ENCODE measurements at regions not wholly inside any gene's neighbourhood (a gene's known extent, or its start where the extent isn't known, plus 50 kb on each side); places are given as distances from the start of the nearest gene placed in this dataset.
"Not testable (repeated sequence)": the region's sequence is repeated elsewhere in the genome, so short reads cannot be mapped to it uniquely, and the experiment has no call there.

DNA sequence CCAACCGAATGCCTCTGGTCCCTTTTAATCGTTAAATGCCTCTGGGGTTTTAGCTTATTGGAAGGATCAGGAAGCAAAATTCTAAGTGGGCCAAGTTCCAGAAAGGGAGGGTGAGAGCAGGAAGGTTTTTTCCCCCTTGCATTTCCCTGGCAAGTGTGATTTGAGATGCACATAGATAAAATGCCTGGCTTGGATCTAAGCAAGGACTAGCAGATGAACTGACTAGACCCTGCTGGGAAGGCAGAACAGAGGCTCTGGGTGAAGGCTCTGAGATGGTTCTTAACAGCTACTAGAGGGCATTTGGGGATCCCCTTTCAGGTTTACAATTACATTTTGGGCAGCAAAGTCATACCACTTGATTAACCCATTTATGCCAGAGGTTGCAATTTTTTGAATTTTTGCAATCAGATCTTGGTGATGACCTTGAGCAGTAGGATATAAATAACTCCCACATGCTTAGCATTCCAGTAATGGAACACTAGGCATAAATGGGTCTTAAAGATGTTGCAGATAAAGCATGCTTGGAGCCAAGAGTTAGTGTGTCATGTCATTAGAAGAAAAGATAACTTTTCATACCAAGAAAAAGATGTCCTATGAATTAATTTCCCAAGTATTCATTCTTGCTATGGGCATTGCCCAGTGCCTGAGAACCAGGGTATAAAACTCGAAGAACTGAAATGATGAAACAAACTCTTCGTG, 205.9 kb downstream of the SEC23IP start:
- Histone ChIP-seq H3K36me3 (ENCODE audit: insufficient read depth, insufficient read length, low read length) (no peaks in the 10 kb centered on the region), H3K9me3 (ENCODE audit: insufficient read depth, low read length) (peaks cover 8% of the 10 kb centered on the region; the same call in 1 of the 2 replicates), H3K4me1 (ENCODE audit: insufficient read depth, insufficient read length) (no peaks in the 10 kb centered on the region), H3K27me3 (ENCODE audit: insufficient read depth, insufficient read length) (no peaks in the 10 kb centered on the region), H3K4me3 (ENCODE audit: insufficient read length, low read depth) (no peak overlapping the region), H3K9ac (ENCODE audit: insufficient read length, low read depth) (no peak overlapping the region)
- no peak for DNase-seq (ENCODE audit: low read depth, low spot score)
- no peak for TF ChIP-seq SUZ12 (IDR thresholded peaks at IDR 0.05; ENCODE audit: extremely low read depth, insufficient read depth, insufficient read length)
- no peak for TF ChIP-seq YY1 (IDR thresholded peaks at IDR 0.05; ENCODE audit: insufficient read depth, insufficient read length)
- TF ChIP-seq ZNF274 (IDR thresholded peaks at IDR 0.05; ENCODE audit: low read depth, low read length), result no peak

DNA sequence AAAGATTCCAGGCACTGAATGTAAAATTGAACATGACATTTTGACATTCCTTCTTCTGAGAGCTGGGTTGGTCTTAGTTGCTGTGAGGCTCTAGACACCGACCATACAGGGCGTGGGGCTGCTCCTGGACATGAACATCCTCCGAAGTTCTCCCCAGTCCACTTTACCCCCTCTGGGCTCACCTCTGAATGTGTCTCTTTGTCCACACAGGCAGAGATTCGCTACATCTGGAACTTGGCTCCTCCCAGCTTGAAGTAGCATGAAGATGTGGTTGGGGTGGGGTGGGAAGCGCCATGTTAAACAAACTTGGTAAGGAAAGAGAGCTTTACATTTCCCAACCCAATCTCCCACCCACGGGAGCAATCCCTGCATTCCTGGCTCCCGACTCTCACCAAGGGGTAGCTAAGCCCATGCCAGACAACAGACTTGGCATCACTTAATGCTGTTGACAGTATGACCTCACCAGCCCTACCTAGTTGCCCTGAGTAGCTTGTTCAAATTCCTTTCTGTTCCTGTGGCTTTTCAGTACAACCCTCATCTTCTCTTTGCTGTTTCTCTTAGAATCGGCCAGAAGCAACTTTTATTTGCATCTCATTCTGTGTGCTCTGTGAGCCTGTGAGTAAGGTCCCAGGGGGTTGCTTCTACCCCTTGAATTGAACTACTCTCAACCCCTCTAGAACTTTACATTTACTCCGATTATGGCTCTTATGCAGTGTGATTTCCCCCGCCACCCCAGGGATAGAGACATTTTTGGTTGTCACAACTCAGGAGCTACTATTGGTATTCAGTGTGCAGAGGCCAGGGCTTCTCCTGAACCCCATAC, 211.4 kb downstream of the SEC23IP start:
- no peak for DNase-seq (ENCODE audit: low read depth, low spot score)
- H3K36me3 ChIP-seq (ENCODE audit: insufficient read depth, insufficient read length, low read length), result no peaks in the 10 kb centered on the region
- H3K4me3 ChIP-seq (ENCODE audit: insufficient read length, low read depth), result no peak overlapping the region
- H3K9ac ChIP-seq (ENCODE audit: insufficient read length, low read depth), result no peak overlapping the region
- TF ChIP-seq YY1 (IDR thresholded peaks at IDR 0.05; ENCODE audit: insufficient read depth, insufficient read length), result no peak
- no peaks in the 10 kb centered on the region for H3K9me3 ChIP-seq (ENCODE audit: insufficient read depth, low read length)
- H3K27me3 ChIP-seq (ENCODE audit: insufficient read depth, insufficient read length), result no peaks in the 10 kb centered on the region
- H3K4me1 ChIP-seq (ENCODE audit: insufficient read depth, insufficient read length), result peaks cover 2% of the 10 kb centered on the region

DNA sequence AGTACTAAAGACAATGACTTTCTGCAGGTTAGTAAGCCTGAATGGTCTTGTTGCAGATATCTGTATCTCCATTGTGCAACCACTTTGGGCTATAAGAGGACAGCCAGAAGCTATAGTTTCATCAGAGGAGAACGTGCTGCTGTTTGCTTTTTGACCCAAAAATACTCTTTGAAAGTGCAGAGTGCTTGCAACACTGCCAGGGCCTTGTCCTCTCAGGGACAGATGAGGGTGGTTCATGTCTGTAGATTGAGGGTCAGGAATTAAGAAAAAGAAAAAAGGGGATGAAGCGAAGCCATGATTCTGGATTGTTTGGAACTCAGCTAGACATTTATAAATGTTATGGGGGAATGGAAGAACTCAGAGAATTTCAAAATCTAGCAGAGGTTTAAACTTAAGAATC, 212.5 kb downstream of the SEC23IP start:
- H3K9ac ChIP-seq (ENCODE audit: insufficient read length, low read depth), result no peak overlapping the region
- no peak overlapping the region for H3K4me3 ChIP-seq (ENCODE audit: insufficient read length, low read depth)
- H3K27me3 ChIP-seq (ENCODE audit: insufficient read depth, insufficient read length), result no peaks in the 10 kb centered on the region
- no peak for DNase-seq (ENCODE audit: low read depth, low spot score)
- H3K9me3 ChIP-seq (ENCODE audit: insufficient read depth, low read length), result no peaks in the 10 kb centered on the region
- H3K36me3 ChIP-seq (ENCODE audit: insufficient read depth, insufficient read length, low read length), result no peaks in the 10 kb centered on the region
- TF ChIP-seq SUZ12 (IDR thresholded peaks at IDR 0.05; ENCODE audit: extremely low read depth, insufficient read depth, insufficient read length) (no peak), ZNF274 (IDR thresholded peaks at IDR 0.05; ENCODE audit: low read depth, low read length) (no peak), YY1 (IDR thresholded peaks at IDR 0.05; ENCODE audit: insufficient read depth, insufficient read length) (no peak)
- H3K4me1 ChIP-seq (ENCODE audit: insufficient read depth, insufficient read length), result peaks cover 2% of the 10 kb centered on the region

DNA sequence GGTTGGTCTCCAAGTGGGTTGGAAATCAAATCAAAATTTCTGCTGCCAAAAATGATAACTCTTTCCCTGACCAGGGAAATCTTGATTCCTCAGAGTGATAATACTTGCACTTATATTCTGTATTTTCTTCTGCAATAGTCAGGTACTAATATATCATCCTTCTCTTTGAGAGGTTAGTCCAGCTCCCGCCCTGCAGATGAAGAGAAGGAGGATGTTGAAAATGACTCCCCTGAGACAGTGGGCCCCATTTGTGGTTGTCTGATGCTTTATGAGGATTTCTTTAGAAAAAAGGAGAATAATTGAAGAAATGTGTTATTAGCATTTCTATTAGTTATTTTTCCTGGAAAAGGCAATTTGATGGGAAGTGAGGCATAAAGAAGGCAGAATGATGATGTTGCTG, 213.0 kb downstream of the SEC23IP start:
- Histone ChIP-seq H3K4me1 (ENCODE audit: insufficient read depth, insufficient read length) (peaks cover 2% of the 10 kb centered on the region), H3K36me3 (ENCODE audit: insufficient read depth, insufficient read length, low read length) (no peaks in the 10 kb centered on the region), H3K27me3 (ENCODE audit: insufficient read depth, insufficient read length) (no peaks in the 10 kb centered on the region), H3K9ac (ENCODE audit: insufficient read length, low read depth) (no peak overlapping the region), H3K4me3 (ENCODE audit: insufficient read length, low read depth) (no peak overlapping the region), H3K9me3 (ENCODE audit: insufficient read depth, low read length) (no peaks in the 10 kb centered on the region)
- TF ChIP-seq ZNF274 (IDR thresholded peaks at IDR 0.05; ENCODE audit: low read depth, low read length) (no peak), YY1 (IDR thresholded peaks at IDR 0.05; ENCODE audit: insufficient read depth, insufficient read length) (no peak), SUZ12 (IDR thresholded peaks at IDR 0.05; ENCODE audit: extremely low read depth, insufficient read depth, insufficient read length) (no peak)
- no peak for DNase-seq (ENCODE audit: low read depth, low spot score)

DNA sequence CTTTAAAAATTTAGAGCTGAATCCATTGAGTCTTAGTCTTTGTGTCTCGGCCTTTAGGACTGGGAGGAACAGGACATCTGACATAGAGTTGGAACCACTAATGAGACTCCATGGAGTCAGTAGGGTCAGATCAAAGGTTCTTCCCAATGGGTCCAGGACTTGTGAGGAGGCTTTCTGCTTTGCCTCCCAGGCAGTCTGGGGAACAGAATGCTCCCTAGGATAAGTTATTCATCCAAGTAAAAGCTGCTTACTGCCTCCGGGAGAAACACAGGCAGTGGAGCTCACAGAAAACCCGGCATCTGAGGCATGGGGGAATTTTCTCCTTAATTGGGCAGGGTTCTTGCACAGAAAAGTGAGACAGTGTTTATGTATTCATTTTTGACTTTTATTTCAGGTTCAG, 216.4 kb downstream of the SEC23IP start:
- Histone ChIP-seq H3K9ac (ENCODE audit: insufficient read length, low read depth) (no peak overlapping the region), H3K4me1 (ENCODE audit: insufficient read depth, insufficient read length) (peaks cover 2% of the 10 kb centered on the region), H3K4me3 (ENCODE audit: insufficient read length, low read depth) (no peak overlapping the region), H3K9me3 (ENCODE audit: insufficient read depth, low read length) (no peaks in the 10 kb centered on the region), H3K27me3 (ENCODE audit: insufficient read depth, insufficient read length) (no peaks in the 10 kb centered on the region), H3K36me3 (ENCODE audit: insufficient read depth, insufficient read length, low read length) (no peaks in the 10 kb centered on the region)
- no peak for DNase-seq (ENCODE audit: low read depth, low spot score)
- TF ChIP-seq YY1 (IDR thresholded peaks at IDR 0.05; ENCODE audit: insufficient read depth, insufficient read length), result no peak
- TF ChIP-seq ZNF274 (IDR thresholded peaks at IDR 0.05; ENCODE audit: low read depth, low read length), result no peak
- no peak for TF ChIP-seq SUZ12 (IDR thresholded peaks at IDR 0.05; ENCODE audit: extremely low read depth, insufficient read depth, insufficient read length)

DNA sequence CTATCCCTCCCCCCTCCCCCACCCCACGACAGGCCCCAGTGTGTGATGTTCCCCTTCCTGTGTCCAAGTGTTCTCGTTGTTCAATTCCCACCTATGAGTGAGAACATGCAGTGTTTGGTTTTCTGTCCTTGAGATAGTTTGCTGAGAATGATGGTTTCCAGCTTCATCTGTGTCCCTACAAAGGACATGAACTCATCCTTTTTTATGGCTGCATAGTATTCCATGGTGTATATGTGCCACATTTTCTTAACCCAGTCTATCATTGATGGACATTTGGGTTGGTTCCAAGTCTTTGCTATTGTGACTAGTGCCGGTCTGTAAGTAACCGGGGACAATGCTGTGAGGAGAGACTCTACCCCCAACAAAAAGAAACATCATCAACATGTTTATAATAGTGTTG, 217.2 kb downstream of the SEC23IP start:
- not testable (repeated sequence) for H3K4me3 ChIP-seq (ENCODE audit: insufficient read length, low read depth); H3K9me3 ChIP-seq (ENCODE audit: insufficient read depth, low read length); H3K36me3 ChIP-seq (ENCODE audit: insufficient read depth, insufficient read length, low read length); H3K9ac ChIP-seq (ENCODE audit: insufficient read length, low read depth); H3K27me3 ChIP-seq (ENCODE audit: insufficient read depth, insufficient read length); H3K4me1 ChIP-seq (ENCODE audit: insufficient read depth, insufficient read length); DNase-seq (ENCODE audit: low read depth, low spot score)

DNA sequence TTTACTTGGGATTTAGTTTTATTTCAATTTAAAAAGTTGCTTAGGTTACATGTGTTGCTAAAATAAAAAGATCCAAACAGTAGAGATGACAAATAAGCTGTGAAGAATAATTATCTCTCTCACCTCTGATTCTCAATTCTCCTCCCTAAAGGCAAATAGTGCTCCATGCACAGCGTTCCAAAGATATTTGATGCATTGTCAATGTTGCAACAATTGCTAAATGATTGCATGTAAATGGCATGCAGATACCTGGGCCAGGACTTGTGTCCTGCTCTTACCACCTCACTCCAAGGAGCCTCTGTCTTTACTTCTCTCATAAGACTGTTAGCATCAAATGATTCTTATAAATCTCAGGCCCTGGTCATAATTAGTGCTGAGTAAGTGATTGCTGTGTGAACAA, 217.7 kb downstream of the SEC23IP start:
- no peak for TF ChIP-seq YY1 (IDR thresholded peaks at IDR 0.05; ENCODE audit: insufficient read depth, insufficient read length)
- Histone ChIP-seq H3K36me3 (ENCODE audit: insufficient read depth, insufficient read length, low read length) (no peaks in the 10 kb centered on the region), H3K9ac (ENCODE audit: insufficient read length, low read depth) (no peak overlapping the region), H3K4me3 (ENCODE audit: insufficient read length, low read depth) (no peak overlapping the region), H3K27me3 (ENCODE audit: insufficient read depth, insufficient read length) (no peaks in the 10 kb centered on the region), H3K4me1 (ENCODE audit: insufficient read depth, insufficient read length) (no peaks in the 10 kb centered on the region), H3K9me3 (ENCODE audit: insufficient read depth, low read length) (no peaks in the 10 kb centered on the region)
- no peak for DNase-seq (ENCODE audit: low read depth, low spot score)
